ENCODE measurements at regions not wholly inside any gene's neighbourhood (a gene's known extent, or its start where the extent isn't known, plus 50 kb on each side); places are given as distances from the start of the nearest gene placed in this dataset.

GRCh38 chr9:106291786-106292185, 571.2 kb upstream of the ZNF462 start:
- Histone ChIP-seq H3K4me2 (no peak overlapping the region), H3K4me1 (ENCODE audit: low read depth, poor library complexity, severe bottlenecking) (no peaks in the 10 kb centered on the region), H3K36me3 (ENCODE audit: insufficient read depth) (no peaks in the 10 kb centered on the region), H4K20me1 (ENCODE audit: insufficient read depth) (no peaks in the 10 kb centered on the region), H2AFZ (ENCODE audit: low read depth) (no peak overlapping the region), H3K27me3 (ENCODE audit: insufficient read depth, low read depth) (no peaks in the 10 kb centered on the region), H3K9ac (no peak overlapping the region), H3K79me2 (ENCODE audit: insufficient read depth, low read depth) (no peaks in the 10 kb centered on the region), H3K4me3 (IDR thresholded peaks at IDR 0.05; ENCODE audit: insufficient read depth, low read depth, low read length) (no peak overlapping the region), H3K27ac (no peak overlapping the region)
- TF ChIP-seq, protein P1, sequence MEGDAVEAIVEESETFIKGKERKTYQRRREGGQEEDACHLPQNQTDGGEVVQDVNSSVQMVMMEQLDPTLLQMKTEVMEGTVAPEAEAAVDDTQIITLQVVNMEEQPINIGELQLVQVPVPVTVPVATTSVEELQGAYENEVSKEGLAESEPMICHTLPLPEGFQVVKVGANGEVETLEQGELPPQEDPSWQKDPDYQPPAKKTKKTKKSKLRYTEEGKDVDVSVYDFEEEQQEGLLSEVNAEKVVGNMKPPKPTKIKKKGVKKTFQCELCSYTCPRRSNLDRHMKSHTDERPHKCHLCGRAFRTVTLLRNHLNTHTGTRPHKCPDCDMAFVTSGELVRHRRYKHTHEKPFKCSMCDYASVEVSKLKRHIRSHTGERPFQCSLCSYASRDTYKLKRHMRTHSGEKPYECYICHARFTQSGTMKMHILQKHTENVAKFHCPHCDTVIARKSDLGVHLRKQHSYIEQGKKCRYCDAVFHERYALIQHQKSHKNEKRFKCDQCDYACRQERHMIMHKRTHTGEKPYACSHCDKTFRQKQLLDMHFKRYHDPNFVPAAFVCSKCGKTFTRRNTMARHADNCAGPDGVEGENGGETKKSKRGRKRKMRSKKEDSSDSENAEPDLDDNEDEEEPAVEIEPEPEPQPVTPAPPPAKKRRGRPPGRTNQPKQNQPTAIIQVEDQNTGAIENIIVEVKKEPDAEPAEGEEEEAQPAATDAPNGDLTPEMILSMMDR (conservative IDR thresholded peaks at IDR 0.05; ENCODE audit: low read depth, low read length): no peak

DNA sequence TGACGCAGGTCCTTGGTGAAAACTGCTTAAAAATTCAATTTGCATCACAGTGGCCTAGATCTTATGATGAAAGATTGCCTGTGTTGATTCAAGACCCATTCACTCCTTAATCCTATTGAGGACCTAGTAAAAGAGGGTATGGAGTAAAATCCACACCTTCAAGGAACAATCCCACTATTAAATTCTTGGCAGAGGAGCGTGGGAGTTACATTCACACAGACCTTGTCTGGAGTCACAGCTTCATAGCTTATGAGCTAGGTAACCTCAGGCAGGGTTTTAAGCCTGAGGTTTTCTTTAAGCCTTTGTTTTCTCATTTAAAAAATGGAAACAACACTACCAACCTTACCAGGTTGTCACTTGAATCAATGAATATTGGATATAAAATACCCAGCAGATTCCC, 566.5 kb upstream of the ZNF462 start:
- H3K36me3 ChIP-seq (ENCODE audit: insufficient read depth): no peaks in the 10 kb centered on the region
- no peak overlapping the region for H3K4me2 ChIP-seq
- no peak overlapping the region for H3K27ac ChIP-seq
- no peak overlapping the region for H2AFZ ChIP-seq (ENCODE audit: low read depth)
- TF ChIP-seq, protein P1 (conservative IDR thresholded peaks at IDR 0.05; ENCODE audit: low read depth, low read length): no peak
- H3K27me3 ChIP-seq (ENCODE audit: insufficient read depth, low read depth): no peaks in the 10 kb centered on the region
- no peaks in the 10 kb centered on the region for H4K20me1 ChIP-seq (ENCODE audit: insufficient read depth)
- H3K4me1 ChIP-seq (ENCODE audit: low read depth, poor library complexity, severe bottlenecking): no peaks in the 10 kb centered on the region
- H3K4me3 ChIP-seq (IDR thresholded peaks at IDR 0.05; ENCODE audit: insufficient read depth, low read depth, low read length): no peak overlapping the region
- H3K9ac ChIP-seq: no peak overlapping the region
- H3K79me2 ChIP-seq (ENCODE audit: insufficient read depth, low read depth): no peaks in the 10 kb centered on the region

- TF ChIP-seq, protein P1 (conservative IDR thresholded peaks at IDR 0.05; ENCODE audit: low read depth, low read length): no peak
These were observed 564.0 kb upstream of the ZNF462 start for GRCh38 chr9:106298997-106299396.

GRCh38 chr9:106304401-106304920, 558.5 kb upstream of the ZNF462 start:
- Histone ChIP-seq H3K4me2 (no peak overlapping the region), H3K36me3 (ENCODE audit: insufficient read depth) (no peaks in the 10 kb centered on the region), H3K79me2 (ENCODE audit: insufficient read depth, low read depth) (no peaks in the 10 kb centered on the region), H4K20me1 (ENCODE audit: insufficient read depth) (no peaks in the 10 kb centered on the region), H2AFZ (ENCODE audit: low read depth) (no peak overlapping the region), H3K27me3 (ENCODE audit: insufficient read depth, low read depth) (no peaks in the 10 kb centered on the region), H3K4me1 (ENCODE audit: low read depth, poor library complexity, severe bottlenecking) (peaks cover 6% of the 10 kb centered on the region), H3K9ac (no peak overlapping the region), H3K4me3 (IDR thresholded peaks at IDR 0.05; ENCODE audit: insufficient read depth, low read depth, low read length) (no peak overlapping the region), H3K27ac (no peak overlapping the region)
- TF ChIP-seq, protein P1 (conservative IDR thresholded peaks at IDR 0.05; ENCODE audit: low read depth, low read length): no peak

More at GRCh38 chr9:106298997-106299396, 564.0 kb upstream of the ZNF462 start:
- Histone ChIP-seq H3K79me2 (ENCODE audit: insufficient read depth, low read depth) (no peaks in the 10 kb centered on the region), H3K4me2 (no peak overlapping the region), H4K20me1 (ENCODE audit: insufficient read depth) (no peaks in the 10 kb centered on the region), H3K9ac (no peak overlapping the region), H3K27me3 (ENCODE audit: insufficient read depth, low read depth) (no peaks in the 10 kb centered on the region), H3K27ac (no peak overlapping the region), H3K36me3 (ENCODE audit: insufficient read depth) (no peaks in the 10 kb centered on the region), H3K4me3 (IDR thresholded peaks at IDR 0.05; ENCODE audit: insufficient read depth, low read depth, low read length) (no peak overlapping the region), H3K4me1 (ENCODE audit: low read depth, poor library complexity, severe bottlenecking) (no peaks in the 10 kb centered on the region), H2AFZ (ENCODE audit: low read depth) (no peak overlapping the region)

Measured in KMS-11 (cell line).